Activated naive CD4-positive, alpha-beta T cell treated with Interleukin-2 at 50 U/mL for 16 hours (primary cell): ENCODE measurements at regions not wholly inside any gene's neighbourhood (a gene's known extent, or its start where the extent isn't known, plus 50 kb on each side); places are given as distances from the start of the nearest gene placed in this dataset.

Experiments used
- DNase-seq: peaks from one replicate; pipeline ENCODE4 v3.0.0-alpha.2; 2020

DNA sequence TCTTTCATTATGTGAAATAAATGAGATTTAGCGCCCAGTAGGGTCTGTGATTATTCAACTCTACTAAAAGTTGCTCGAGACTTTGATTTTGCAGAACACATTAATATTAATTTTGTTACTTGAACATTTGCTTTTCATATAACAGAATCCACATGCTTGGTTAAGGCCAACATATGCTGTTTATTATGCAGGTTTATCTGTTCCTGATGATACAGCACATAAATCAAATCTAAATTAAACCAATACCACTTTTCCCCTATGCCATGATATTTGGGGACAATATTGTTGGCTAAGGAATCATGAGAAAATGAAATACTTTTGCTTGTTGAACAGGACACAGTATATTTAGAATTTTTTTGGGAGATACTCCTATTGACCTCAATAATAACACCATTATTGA, 291.1 kb downstream of the USP25 start:
- DNase-seq: no peak

DNA sequence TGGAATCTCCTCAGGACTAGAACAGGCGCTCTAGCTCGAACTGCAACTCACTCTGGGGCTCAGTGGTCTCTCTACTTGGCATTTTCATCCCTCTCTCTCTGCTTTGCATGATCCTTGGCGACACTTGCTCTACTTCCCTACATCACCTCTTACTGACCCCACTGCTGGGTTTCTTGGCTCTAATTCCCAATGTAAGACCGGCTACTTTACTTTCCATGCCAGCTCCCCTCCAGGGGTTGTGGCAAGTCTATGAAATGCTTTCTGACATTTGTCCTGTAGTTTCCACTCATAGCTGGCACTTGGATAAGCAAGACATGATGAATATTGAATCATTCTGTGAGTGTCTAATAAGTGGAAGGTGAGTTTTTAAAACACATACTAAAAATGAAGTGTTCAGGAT, 292.3 kb downstream of the USP25 start:
- DNase-seq: no peak

DNA sequence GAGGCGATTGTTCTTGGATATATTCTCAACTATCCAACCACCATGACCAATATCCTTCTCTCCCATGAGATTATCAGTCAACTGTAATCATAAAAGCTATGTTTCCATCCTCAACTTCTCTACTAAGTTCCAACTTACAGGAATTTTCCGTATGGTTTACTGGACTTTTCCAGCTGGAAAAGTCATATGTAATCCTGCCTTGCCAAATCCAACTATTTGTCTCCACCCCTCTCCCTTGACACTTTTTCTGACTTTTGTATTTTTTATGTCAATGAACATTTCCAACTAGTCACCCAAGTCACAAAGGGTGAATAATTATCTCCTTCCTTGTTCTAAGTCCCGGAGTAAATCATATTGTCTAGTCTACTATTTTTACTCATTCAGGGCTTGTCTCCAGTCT, 293.1 kb downstream of the USP25 start:
- DNase-seq: no peak

DNA sequence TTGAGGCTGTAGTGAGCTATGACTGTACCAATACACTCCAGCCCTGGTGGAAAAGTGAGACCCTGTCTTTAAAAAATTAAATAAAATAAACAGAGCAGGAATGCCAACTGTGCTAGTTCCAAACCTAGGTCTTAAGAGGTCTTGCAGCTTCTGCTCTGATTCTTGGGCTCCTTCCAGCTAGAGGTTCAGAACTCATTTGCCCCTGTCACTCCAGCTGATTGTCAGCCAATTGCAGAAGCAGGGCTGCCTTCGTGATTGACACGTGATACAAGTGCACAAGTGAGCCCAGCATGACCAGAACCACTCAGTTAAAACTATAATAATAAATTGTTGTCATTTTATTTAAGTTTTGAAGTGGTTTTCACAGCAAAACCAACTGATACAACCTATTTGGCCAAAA, 298.4 kb downstream of the USP25 start:
- no peak for DNase-seq

DNA sequence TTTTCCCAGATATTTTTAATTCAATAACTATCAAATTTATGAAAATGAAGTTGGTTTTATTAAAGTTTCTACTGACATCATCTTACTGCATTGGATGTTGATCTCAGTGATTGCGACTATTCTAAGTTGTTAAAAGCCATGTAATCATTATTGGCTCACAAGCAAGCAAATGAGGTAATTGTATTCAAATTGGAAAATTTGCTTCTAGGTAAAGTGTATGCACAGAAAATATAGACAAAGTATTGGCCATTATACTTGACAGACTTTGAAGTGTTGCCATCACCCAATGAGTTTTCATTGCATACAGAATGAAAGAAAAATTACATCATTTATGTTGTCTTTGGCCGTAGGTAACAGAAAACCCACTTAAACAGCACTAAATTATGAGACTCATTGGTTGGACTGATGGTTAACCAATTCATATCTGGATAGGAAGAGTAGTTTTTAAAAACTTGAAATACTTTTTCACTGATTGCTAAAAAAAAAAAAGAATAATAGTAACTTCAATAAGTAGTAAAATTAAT, 299.2 kb downstream of the USP25 start:
- no peak for DNase-seq

DNA sequence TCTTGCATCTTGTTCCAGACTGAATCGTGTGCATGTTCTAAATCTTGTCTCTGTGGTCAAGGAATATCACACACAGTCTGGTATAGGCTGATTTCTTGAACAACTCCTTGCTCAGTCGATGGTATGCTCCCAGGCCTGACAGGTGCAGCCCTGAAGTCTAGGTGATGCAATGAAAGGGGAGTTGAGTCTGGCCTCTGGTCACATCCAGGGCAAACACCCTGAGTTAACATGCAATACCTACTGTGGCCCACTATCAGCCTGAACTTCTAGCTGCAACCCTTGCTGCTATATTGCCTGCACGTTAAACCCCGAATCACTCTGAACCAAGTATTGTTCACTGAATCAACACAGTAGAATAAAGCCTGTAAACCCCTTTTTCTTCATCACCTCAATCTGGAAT, 303.4 kb downstream of the USP25 start:
- no peak for DNase-seq

DNA sequence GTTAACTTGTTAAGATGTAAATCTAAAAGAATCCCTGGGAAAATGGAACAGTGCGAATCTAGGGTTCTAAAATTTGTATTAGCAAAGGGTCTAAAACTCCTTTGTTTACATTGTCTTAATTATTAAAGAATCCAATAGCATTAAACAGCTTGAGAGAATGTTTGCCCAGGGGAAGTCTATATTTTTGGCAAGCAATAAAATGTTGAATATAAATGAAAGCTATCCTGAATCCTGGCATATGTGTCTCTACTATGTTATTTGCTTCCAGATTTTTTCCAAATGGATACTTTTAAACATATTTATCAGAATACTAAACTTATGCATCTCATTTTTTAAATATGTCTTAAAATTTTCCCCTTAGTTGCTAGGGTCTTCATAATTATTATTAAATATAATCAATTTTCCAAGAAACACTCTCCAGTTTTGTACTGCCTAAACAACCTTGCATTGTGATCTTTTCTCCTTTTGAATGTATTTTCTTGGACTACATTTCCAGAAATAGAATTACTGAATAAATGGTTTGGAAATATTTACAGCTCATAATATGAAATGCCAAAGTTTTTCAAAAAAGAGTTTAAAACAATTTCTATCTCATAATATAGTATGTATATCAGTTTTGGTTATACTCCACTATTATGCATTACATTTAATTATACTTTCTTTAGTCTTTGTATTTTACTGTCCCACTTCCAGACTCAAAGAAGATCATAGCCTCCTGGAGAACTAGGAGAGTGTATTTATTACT, 304.8 kb downstream of the USP25 start:
- DNase-seq: no peak

DNA sequence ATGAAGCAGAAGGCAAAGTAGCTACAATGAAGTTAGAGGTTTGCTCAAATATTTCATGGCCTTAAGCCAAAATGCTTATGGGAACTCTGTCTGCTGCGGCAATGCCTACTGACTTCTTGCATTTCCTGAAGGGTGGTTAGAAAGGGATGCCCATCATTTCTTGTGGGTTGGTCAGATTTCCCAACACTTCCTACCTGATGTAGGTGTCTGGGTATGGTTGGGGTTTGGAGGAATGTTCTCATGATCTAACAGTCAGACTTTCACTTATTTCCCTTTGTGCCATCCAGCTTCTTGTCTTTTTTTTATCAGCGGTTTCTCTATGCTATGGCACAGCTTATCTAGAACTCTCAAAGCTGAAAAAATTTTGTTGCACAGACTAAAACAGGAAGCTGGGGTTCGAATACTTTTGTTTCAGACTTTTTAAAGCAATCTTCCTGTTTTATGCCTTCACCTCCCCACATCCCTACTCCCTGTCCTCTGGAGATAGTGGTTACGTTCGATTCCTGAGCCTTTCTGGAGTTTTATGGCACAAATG, 307.7 kb downstream of the USP25 start:
- no peak for DNase-seq

DNA sequence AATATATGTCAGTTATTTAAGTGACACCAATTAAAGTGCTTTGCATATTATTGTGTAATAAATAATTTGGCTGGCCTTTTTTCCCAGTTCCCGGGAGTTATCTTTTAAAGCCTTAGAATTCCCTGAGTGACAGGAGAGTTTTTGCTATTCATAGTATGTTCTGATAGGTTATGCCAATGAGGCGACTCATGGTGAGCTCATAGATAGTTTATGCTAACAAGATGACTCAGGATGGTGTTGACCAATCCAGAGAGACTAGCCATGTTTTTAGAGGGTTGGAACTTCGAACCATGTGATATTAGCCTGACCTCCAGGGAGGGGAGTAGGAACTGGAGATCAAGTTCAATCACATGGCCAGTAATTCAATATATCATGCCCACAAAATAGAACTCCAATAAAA, 310.8 kb downstream of the USP25 start:
- DNase-seq: no peak

DNA sequence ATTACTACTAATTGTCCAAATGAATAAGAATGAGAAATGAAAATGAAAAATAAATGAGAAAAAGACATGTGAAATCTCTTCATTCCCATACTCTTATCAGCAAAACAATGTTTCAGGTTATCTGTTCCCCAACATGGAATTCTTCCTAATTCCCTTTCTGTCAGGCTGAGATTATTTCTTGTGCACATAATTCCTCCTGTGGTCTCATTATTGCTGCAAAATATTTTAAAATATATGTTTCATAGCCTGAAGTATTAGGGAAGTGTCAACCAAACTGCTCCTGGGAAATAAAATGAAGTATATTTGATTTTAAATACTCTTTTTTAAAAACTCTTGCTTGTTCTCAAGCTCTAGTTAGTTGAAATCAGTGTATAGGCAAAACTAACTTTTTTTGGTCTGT, 314.9 kb downstream of the USP25 start:
- DNase-seq: no peak

DNA sequence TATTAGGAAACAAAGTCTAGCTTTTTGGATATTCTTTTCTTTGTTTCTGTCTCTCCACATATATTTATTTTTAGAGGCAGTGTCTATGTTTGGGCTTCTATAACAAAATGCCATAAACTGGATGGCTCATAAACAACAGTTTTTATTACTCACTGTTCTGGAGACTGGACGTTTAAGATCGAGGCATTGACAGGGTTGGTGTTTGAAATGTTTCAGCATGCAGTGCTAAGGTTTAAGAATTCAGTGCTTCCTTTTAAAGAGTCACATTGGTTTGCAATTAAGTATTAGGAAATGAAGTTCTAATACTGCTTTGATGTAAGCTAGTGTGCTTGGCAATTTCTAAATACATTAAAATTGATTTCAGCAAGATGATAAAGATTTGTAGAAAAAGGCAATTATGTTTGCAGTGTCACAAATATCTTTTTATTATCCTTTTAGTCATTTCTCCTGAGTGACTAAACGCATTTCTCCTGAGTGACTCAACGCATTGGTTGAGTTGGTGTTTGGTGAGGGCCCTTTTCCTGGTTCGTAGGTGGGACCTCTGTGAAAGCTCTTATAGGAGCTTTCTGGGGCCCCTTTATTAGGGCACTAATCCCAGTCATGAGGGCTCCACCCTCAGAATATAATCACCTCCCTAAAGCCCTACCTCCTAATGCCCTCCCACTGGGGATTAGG, 317.0 kb downstream of the USP25 start:
- no peak for DNase-seq

DNA sequence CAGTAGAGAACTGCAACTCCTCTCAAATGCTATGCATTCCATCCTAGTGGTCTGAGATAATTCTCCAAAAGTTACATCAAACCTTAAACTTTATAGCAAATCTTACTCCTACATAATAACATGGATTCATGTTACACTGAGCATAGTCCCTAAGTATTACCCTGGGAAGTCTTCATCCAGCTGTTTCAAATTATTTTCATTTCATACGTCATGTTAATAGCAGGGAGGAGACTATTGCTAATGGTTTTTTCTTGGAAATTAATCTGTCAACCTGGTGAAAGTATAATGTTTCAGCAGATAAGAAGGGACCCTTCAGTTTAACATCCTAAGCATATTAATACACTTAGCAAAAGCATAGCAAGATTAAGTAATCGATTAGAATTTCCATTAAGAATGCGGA, 318.1 kb downstream of the USP25 start:
- no peak for DNase-seq

DNA sequence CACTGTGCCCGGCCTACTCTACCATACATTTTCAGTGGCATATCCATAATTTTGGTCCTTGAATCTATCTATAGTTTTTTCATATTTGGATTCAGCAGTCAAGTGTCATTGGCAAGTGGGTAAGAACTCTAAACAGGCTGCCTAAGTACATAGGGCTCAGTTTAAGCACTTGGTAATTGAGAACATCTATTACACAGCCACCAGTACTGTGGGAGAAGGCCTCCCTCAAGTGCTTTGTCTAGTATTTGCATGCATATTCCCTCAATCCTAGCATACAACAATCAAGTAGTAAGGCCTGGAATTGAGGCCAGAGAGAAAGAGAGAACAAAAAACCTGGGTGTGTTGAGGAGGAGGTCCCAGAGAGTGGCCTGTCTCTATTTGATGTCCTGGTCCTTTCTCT, 325.2 kb downstream of the USP25 start:
- DNase-seq: no peak

DNA sequence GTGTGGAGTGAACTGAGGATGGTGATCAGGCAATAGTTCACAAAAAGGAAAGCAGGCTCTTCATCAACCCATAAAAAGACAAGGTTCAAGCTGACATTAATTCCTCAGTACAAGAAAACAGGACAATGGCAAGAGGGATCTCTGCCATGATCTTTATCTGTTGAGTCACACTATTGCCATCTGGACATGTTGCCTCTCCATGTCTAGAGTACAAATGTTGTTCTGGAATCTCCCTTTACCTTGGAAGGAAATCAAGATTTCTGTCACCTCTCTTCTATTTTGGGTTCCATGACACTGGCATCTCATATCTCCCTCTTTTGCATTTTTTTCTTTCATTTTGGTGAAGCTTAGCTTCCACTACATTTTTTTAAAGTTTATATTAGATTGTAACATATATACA, 329.1 kb downstream of the USP25 start:
- DNase-seq: no peak

DNA sequence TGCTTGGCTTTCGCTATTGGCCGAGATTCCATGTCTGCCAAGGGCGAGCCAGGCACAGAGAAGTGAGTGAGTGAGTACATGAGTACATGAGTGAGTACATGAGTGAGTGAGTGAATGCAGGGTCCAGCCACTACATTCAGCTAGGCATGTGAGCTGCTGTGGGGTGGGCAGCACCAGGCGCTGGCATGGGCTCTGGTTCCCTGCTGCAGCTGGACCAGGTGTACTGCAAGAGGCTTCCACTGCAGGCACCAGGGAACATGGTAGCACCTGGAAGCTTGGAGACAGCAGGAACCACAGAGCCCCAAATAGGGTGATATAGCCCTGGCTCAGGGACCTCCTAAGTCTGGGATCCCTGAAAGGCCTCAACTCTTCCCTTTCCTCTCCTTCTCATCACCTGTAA, 330.2 kb downstream of the USP25 start:
- DNase-seq: no peak

DNA sequence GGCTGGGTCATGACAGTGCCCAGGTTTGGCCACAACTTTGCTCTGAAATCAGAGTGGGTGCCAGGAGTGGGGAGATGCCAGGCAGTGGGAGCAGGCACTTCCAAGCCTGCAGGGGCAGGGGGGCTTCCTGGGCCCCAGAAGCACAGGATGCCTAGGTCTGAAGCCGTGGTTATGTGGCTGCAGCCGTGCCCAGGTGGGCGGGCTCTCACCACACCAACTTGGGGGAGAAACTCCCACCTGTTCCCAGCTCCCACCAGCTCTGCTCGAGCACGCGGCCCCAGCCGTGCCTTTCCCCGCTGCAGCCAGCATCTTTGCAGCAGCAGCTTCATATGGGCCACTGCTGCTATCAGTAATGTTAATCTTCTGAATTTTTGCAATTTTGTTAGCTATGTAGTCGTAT, 331.4 kb downstream of the USP25 start:
- no peak for DNase-seq

DNA sequence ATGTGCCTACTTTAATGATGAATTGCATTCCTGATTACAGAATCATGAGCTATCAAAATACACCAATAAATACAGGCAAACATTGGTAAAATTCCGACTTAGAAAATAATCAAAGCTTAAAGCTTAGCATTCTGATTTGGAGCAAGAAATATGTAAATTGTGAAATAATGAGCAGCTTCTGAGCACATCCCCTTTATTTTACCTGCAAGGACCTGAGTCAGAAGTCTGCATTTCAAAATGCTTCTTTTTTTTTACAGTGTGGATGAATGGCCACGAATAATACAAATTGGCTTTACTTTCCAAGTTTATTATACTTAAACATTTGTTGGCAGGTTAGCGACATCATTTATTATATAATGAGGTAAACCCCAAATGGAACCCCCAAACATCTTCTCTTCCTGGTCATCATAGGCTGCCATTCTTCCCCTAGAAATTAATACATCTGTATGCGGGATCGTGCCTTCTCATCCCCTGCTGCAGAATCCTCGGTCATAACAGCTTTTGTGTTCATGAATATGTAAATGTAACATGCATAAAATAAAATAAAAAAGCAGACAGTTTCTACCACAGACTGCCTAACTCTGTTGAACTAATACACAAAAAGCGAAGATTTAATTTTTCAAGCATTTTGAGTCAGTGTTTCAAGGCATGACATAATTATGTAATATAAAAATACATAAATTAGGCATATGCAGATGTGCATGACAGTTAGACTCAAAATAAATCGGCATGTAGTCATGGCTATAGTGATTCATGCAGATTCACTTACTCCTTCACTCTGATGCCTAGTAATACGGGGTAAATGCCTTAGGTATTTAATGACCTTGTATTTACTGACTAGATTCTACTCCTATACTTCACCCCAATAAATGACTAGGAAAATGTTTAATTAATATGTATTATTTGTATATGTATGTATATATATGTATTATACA, 339.7 kb downstream of the USP25 start:
- DNase-seq: no peak

DNA sequence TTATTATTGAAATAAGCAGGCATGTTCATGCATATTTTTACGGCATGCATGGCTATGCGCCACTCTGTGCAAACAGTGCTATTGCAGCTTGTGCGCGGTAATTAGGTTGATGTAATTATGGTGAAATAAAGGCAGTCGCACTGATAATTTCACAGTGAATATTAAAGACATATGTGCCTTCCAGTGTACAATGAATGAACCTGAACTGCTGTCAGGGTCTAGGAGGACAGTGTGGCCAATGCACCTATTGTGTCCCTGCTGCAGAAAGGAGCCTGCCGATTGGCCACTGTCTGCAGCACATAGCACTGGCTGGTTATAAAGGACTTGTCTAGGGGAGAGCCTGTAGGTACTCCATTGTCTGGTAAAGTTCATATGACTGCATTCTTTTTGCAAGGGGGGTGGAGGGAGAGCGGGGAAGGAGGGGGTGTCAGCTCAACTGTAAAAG, 340.4 kb downstream of the USP25 start:
- DNase-seq: no peak

DNA sequence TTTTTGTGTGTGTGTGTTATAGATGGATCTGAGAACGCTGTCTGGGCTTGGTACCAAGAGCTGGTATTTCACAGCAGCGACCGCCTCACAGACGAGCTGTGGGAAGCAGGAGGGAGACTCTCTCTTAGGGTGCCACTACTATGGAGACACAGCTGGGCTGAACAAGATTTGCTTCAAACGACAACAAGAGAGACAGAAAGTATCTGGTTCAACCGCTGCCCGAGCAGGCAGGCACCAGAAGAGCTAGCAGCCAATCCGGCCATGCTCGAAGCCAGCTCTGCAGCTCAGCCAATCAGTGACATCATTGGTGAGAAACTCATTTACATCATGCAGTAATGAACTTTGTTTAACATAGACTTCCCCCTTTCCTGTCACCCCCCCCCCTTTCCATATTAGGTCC, 341.3 kb downstream of the USP25 start:
- no peak for DNase-seq

DNA sequence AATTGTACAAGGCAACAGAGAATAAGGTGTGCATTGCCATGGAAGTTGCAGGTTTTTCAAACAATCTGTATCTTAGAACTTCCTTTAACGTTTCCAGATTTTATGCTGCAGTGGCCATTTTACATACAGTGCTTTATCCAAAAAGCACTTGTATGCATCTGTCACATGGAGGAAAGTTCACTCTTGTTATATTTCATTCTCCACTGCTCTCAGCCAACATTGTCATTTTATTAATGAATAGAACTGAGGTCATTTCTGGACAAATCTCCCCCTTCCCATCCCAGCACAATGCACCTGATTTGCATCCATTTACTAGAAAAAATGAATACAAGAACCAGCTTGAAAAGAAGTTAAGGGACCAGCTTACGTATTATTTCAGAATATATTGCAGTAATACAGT, 342.0 kb downstream of the USP25 start:
- DNase-seq: no peak

DNA sequence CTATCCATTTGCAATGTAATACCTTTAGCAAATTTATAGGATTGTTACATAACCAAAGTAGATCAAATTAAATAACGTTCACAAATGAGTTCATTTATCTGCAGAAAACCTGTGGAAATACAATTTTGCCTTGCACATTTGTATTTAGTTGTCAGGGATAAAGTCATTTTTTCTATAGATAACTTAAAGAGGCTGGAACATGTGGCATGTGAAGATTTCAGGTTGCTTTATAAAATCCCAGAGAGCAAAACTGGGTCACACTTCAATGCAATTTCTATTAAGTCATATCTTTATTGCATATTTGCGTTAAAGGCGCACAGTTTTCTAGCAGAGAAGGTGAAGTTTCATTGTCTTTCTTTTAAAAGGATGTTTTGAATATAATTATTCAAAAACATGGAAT, 342.4 kb downstream of the USP25 start:
- DNase-seq: no peak

DNA sequence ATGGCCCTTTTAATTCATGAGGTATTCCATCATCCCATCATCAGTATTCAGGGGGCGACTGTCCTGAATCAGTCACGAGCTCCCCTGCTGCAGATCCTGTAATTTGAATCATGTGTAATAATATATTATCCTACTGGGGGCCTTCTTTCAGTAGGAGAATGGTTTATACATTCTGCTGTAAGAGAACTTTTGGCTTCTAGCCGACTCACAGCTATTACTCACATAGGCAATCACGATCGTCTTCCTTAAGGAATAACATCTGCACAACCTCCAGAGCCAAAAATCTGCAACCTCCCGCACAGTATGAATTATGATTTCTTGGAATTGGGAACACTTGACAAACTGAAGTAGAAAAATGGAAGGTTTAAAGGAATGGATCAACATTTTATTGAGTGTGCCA, 343.0 kb downstream of the USP25 start:
- no peak for DNase-seq

DNA sequence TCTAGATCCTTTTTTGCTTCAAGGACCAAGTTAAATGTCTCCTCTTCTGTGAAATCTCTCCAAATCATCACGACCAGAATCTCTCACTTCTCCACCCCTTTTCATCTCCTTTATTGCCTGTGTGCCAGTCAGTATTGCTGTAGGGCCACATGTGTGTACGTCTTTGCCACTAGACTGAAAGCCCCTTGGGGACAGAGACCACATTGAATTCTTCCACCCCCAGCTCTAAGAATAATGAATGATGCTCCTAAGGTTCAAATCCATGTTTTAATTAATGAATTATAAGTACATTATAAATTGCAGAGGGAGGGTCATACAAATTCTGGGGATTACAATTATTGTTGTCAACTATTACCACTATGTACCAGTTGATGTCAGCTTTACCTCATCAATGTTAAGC, 343.8 kb downstream of the USP25 start:
- no peak for DNase-seq
